ENCODE measurements at regions not wholly inside any gene's neighbourhood (a gene's known extent, or its start where the extent isn't known, plus 50 kb on each side); places are given as distances from the start of the nearest gene placed in this dataset.

DNA sequence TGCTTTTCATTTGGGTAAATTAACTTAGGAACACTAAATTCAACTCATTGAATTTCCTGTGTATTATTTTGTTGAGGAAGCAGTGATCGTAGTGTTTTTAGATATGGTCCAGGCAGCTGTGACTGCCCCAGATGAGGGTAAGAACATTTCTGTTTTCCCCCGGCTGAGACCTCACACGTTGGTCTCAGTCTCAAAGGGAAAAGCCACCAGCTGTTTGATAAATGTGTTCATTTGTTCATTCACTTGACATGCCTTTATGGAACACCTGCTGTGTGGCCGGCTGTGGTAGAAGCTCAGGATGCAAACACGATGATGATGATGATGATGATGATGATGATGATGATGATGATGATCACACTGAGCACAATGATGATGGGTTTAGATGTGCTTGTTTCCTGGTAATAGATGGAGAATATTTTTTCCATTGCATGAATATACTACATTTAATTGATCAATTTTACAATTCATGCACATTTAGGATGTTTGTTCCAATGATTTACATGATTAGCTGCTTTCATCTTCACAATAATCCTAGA is 125.6 kb upstream of the ZNF32 start:
- no peak overlapping the region for H3K27ac Mint-ChIP-seq
- H3K36me3 Mint-ChIP-seq (ENCODE audit: low read depth) = no peaks in the 10 kb centered on the region
- peaks cover 13% of the 10 kb centered on the region for H3K27me3 Mint-ChIP-seq
- H3K4me3 Mint-ChIP-seq = no peak overlapping the region
- H3K4me1 Mint-ChIP-seq (ENCODE audit: low read depth) = peaks cover 8% of the 10 kb centered on the region
- peaks cover 6% of the 10 kb centered on the region for H3K9me3 Mint-ChIP-seq
- no peak for DNase-seq

DNA sequence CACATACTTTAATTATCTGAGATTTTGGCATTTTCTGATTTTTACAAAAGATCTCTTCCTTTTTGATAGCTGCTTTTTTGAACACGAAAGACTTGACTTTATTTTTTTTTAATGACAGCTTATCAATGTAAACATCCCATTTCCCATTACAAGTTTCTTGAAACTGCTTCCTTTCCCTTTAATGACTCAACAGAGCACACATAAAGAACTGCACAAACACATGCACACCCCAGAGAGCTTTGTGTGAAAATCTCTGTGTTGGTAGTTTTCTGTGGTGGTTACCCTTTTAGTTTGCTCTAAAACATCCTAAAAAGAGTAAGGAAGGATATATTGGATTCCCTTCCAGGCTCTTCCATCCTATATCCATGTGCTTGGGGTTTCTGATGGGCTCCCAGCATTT is 125.1 kb upstream of the ZNF32 start:
- peaks cover 8% of the 10 kb centered on the region for H3K9me3 Mint-ChIP-seq
- DNase-seq = no peak
- no peak overlapping the region for H3K4me3 Mint-ChIP-seq
- no peaks in the 10 kb centered on the region for H3K36me3 Mint-ChIP-seq (ENCODE audit: low read depth)
- no peak overlapping the region for H3K27ac Mint-ChIP-seq
- H3K4me1 Mint-ChIP-seq (ENCODE audit: low read depth) = peaks cover 4% of the 10 kb centered on the region
- H3K27me3 Mint-ChIP-seq = peaks cover 13% of the 10 kb centered on the region

DNA sequence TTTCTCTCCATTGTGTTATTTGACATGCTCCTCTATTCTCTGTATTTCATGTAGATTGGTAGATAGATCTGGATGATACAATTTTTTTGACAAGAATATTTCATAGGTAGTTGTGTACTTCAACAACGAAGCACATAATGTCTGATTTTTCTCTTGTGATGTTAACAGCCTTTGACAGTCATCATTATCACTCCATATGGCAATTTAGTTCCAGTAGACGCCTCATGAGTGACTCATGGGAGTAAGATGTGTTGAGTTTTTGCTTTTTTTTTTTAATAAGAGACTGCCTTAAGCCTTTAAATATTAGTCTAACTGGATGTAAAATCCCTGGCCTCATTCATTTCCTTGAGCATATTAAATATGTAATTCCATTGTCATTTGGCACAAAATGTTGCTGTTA is 123.5 kb upstream of the ZNF32 start:
- H3K27me3 Mint-ChIP-seq = peaks cover 13% of the 10 kb centered on the region
- H3K4me3 Mint-ChIP-seq = no peak overlapping the region
- no peaks in the 10 kb centered on the region for H3K4me1 Mint-ChIP-seq (ENCODE audit: low read depth)
- peaks cover 20% of the 10 kb centered on the region for H3K9me3 Mint-ChIP-seq
- H3K36me3 Mint-ChIP-seq (ENCODE audit: low read depth) = no peaks in the 10 kb centered on the region
- DNase-seq = no peak
- H3K27ac Mint-ChIP-seq = no peak overlapping the region

DNA sequence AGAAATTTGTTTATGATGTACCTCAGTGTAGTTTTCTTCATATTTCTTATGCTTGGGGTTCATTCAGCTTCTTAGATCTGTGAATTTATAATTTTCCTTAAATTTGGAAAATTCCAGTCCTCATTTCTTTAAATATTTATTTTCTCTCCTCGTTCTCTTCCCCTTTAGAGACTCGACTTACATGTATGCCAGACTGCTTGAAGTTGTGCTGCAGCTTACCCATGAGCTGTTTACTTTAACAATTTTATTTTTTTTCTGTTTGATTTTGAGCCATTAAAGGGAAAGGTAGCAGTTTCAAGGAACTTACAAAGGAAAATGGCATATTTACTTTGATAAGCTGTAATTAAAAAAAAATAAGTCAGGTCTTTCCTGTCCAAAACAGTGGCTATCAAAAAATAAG is 123.0 kb upstream of the ZNF32 start:
- DNase-seq = no peak
- Mint-ChIP-seq H3K4me1 (ENCODE audit: low read depth) (no peaks in the 10 kb centered on the region), H3K27ac (no peak overlapping the region), H3K36me3 (ENCODE audit: low read depth) (no peaks in the 10 kb centered on the region), H3K9me3 (peaks cover 24% of the 10 kb centered on the region), H3K4me3 (no peak overlapping the region), H3K27me3 (peaks cover 13% of the 10 kb centered on the region)

DNA sequence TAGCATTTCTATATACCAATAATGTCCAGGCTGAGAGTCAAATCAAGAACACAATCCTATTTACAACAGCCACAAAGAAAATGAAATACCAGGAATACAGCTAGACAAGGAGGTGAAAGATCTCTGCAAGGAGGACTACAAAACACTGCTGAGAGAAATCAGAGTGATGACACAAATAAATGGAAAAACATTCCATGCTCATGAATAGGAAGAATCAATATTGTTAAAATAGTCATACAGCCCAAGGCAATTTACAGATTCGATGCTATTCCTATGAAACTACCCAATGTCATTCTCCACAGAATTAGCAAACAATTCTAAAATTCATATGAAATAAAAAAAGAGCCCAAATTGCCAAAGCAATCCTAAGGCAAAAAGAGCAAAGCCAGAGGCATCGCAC is 116.8 kb upstream of the ZNF32 start:
- H3K4me1 Mint-ChIP-seq (ENCODE audit: low read depth) = no peaks in the 10 kb centered on the region
- no peak for DNase-seq
- no peak overlapping the region for H3K27ac Mint-ChIP-seq
- H3K4me3 Mint-ChIP-seq = no peak overlapping the region
- peaks cover 18% of the 10 kb centered on the region for H3K9me3 Mint-ChIP-seq
- H3K27me3 Mint-ChIP-seq = no peaks in the 10 kb centered on the region
- no peaks in the 10 kb centered on the region for H3K36me3 Mint-ChIP-seq (ENCODE audit: low read depth)

DNA sequence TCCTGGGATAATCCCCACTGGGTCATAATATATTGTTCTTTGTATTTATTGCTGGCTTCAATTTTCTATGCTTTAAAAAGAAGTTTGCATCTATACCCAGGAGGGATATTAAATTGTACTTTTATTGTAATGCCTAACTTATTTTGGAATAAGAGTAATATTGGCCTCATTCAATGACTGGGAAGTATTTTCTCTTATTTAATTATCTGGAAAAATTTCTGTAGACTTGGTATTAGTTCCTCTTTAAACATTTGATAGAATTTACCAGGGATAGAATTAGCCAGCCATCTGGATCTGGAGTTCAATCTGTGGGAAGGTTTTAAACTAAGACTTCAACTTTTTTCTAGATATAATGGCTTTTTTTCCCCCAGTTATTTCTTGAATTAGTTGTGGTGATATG is 115.2 kb upstream of the ZNF32 start:
- Mint-ChIP-seq H3K36me3 (ENCODE audit: low read depth) (no peaks in the 10 kb centered on the region), H3K4me1 (ENCODE audit: low read depth) (no peaks in the 10 kb centered on the region), H3K9me3 (peaks cover 17% of the 10 kb centered on the region), H3K4me3 (no peak overlapping the region), H3K27me3 (no peaks in the 10 kb centered on the region), H3K27ac (no peak overlapping the region)
- no peak for DNase-seq

DNA sequence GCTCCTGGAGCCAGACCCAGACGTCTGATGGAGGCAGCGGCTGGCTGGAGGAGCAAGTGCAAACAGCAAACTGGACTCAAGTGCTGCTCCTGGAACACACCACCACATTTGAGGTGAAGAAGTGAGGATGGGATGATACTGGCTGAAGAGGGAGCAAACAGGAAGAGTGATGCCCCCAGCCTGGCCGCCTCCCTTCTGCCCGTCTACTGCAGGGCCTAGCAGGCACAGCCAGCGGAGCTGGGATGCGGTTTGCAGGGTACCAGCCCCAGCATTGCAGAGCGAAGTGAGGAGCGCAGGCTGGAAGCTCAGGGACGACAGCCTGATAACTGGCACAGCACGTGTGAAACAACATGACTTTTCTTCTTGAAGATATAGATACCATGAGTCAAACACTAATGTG is 111.8 kb upstream of the ZNF32 start:
- Mint-ChIP-seq H3K9me3 (no peaks in the 10 kb centered on the region), H3K27me3 (no peaks in the 10 kb centered on the region), H3K36me3 (ENCODE audit: low read depth) (no peaks in the 10 kb centered on the region), H3K4me3 (no peak overlapping the region), H3K27ac (no peak overlapping the region), H3K4me1 (ENCODE audit: low read depth) (no peaks in the 10 kb centered on the region)
- no peak for DNase-seq

DNA sequence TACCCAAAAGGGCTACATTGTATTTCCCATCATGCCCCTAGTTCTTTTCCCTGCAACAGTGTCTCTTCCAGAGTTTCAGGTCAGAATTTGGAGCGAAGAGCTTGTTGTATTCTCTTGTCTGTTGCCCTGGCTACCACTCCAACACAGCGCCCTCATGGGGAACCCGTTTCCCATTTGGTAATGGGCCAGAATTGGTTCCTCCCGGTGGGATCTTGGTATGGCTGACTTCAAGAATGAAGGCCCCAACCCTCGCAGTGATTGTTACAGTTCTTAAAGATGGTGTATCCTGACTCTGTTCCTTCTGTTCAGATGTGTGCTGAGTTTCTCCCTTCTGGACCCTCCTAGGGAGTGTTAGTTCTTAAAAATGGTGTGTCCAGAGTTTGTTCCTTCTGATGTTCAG is 110.5 kb upstream of the ZNF32 start:
- Mint-ChIP-seq H3K36me3 (ENCODE audit: low read depth) (no peaks in the 10 kb centered on the region), H3K4me1 (ENCODE audit: low read depth) (no peaks in the 10 kb centered on the region), H3K9me3 (no peaks in the 10 kb centered on the region), H3K27me3 (no peaks in the 10 kb centered on the region), H3K27ac (no peak overlapping the region), H3K4me3 (no peak overlapping the region)
- no peak for DNase-seq

DNA sequence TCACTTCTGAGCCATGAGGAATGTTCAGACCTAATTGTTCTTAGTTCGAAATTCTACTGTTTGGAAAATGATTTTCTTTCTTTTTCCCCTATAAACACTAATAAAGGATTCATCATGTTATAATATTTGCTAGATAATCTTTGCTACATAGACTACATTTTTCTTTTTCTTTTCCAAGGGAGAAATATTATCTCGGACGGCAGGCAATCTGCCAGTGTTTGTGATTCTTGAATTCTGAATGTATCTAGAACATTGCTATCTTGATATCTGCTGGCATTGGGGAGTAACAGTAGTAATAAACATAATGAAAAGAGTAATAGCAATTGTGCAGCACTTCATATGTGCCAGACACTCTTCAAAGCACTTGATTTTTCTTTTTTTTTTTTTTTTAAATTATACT is 107.7 kb upstream of the ZNF32 start:
- no peak for DNase-seq
- Mint-ChIP-seq H3K9me3 (no peaks in the 10 kb centered on the region), H3K36me3 (ENCODE audit: low read depth) (no peaks in the 10 kb centered on the region), H3K27ac (no peak overlapping the region), H3K4me3 (no peak overlapping the region), H3K4me1 (ENCODE audit: low read depth) (no peaks in the 10 kb centered on the region), H3K27me3 (no peaks in the 10 kb centered on the region)

DNA sequence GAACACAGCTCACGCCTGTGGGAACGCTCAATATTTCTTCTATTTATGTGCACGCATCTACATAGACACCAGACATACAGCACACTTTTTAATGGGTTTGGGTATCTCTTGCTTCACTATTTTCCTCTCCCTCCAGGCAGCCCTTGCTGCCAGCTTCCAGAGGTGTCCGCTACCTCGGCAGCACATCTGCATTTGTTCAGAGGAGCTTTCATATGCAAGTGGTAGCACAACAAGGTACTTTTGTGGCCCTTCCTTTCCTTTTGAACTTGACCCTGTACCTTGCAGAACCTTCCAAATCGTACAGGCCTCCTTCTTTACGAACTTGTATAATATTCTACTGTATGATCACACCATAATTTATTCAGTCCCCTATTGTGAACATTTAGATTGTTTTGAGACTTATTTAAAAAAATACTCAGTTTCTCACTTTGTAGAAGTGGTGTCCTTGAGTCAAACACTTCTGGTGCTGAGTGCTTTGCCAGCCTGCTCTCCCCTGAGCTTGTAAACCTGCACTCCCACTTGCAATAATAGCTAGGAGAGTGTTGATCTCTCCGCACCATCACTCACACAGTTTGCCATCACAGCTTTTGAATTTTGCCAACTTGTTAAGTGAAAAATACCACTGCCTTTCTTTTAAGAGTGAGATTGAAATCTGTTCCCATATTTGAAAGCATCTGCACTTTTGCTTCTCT is 106.0 kb upstream of the ZNF32 start:
- no peaks in the 10 kb centered on the region for H3K9me3 Mint-ChIP-seq
- H3K27me3 Mint-ChIP-seq = no peaks in the 10 kb centered on the region

DNA sequence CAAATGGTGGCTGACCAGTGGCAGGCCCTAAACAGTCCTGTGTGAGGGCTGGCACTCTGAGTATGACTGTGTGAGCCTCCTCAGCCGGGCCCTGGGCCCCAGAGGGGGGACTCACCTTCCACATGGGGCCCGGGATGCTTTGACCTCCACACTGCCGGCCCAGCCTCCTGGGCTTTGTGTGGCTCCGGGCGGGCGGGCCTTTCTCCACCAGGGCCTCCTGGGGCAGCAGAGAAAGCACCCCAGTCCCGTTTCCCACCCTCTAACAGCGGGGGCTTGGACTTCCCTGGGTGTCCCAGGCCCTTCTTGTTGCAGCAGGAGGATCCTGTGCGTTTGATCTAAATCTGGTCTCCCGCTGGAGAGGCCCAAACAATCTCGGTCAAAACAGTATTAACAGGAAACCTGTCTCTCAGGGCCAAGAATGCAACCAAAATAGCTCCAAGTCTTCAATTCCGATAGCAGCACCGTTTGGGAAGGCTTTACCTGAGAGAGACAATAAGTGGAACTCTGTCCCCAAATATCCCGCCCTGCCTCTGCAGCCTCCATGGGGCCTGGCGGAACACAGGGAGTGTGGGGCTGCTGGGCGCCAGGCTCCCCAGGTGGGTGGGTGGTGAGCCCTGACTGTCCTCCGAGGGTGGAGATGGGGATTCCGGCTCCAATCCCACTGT is 104.8 kb upstream of the ZNF32 start:
- Mint-ChIP-seq H3K4me1 (ENCODE audit: low read depth) (no peaks in the 10 kb centered on the region), H3K27me3 (no peaks in the 10 kb centered on the region), H3K4me3 (no peak overlapping the region), H3K36me3 (ENCODE audit: low read depth) (no peaks in the 10 kb centered on the region), H3K27ac (no peak overlapping the region), H3K9me3 (no peaks in the 10 kb centered on the region)
- DNase-seq = no peak

More for the DNA sequence above, 106.0 kb upstream of the ZNF32 start:
- Mint-ChIP-seq H3K4me1 (ENCODE audit: low read depth) (no peaks in the 10 kb centered on the region), H3K27ac (no peak overlapping the region), H3K4me3 (no peak overlapping the region), H3K36me3 (ENCODE audit: low read depth) (no peaks in the 10 kb centered on the region)
- no peak for DNase-seq

DNA sequence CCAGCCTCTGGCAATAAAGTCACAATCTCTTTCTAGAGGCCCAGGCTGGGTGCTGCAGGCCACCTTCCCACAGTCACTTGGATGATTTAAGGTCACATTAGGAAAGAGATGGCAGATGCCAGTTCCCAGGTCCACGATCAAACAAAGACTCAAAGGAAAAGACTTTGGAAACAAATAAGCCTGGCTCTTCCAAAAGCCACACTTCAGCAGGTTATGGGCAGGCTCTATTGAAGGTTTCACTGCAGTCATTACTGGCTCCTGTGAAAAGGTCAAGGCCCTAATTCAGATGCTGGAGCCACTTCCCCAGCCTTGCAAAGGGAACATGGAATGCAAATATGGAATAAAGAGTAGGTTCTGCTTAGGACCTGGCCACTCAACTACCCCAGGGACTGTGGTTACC is 104.0 kb upstream of the ZNF32 start:
- DNase-seq = no peak
- no peaks in the 10 kb centered on the region for H3K27me3 Mint-ChIP-seq
- H3K4me1 Mint-ChIP-seq (ENCODE audit: low read depth) = no peaks in the 10 kb centered on the region
- no peaks in the 10 kb centered on the region for H3K9me3 Mint-ChIP-seq
- H3K36me3 Mint-ChIP-seq (ENCODE audit: low read depth) = no peaks in the 10 kb centered on the region
- no peak overlapping the region for H3K27ac Mint-ChIP-seq
- H3K4me3 Mint-ChIP-seq = no peak overlapping the region

DNA sequence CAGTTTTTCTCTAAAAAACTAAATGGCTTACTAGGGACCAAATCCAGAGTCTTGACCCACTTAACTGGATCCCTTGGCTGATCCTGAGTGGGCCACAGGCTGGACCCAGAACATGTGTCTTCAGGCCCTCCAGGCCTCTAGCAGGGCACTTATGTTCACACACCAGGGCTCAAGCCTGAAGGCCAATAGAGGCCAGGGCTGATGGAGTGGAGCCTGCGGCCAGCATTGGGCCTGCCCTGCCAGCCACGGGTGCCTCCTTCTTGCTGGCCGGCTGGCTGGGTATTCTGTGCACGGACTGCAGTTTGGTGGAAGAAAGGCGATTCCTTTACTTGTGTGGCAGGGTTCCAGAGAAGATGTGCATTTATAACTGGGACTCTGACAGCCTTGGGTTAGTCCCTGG is 103.0 kb upstream of the ZNF32 start:
- H3K27ac Mint-ChIP-seq = no peak overlapping the region
- H3K36me3 Mint-ChIP-seq (ENCODE audit: low read depth) = no peaks in the 10 kb centered on the region
- no peaks in the 10 kb centered on the region for H3K27me3 Mint-ChIP-seq
- no peaks in the 10 kb centered on the region for H3K9me3 Mint-ChIP-seq
- H3K4me1 Mint-ChIP-seq (ENCODE audit: low read depth) = no peaks in the 10 kb centered on the region
- H3K4me3 Mint-ChIP-seq = no peak overlapping the region
- no peak for DNase-seq

DNA sequence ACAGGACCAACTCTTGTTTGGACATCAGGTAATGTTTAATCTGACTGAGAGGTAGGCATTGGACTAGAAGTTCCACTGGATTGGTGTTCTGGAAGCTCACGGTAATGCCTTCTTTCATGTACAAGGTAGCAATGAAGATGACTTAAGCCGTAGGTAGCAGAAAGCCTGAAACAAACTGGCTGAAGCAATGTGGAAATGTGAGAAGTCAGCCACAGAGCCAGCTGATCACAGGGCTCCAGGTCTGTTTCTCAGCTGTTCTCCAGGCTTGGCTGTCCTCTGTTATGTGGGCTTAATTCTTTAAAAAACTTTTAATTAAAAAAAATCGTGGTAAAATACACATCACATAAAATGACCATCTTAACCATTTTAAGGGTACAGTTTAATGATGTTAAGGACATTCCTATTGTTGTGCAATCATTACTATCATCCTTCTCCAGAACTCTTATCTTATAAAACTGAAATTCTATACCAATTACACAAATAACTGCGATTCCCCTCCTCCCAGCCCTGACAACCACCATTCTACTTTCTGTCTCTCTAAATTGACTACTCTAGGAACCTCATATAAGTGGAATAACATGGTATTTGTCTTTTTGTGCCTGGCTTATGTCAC is 101.4 kb upstream of the ZNF32 start:
- H3K4me3 Mint-ChIP-seq = no peak overlapping the region
- no peak for DNase-seq
- no peaks in the 10 kb centered on the region for H3K4me1 Mint-ChIP-seq (ENCODE audit: low read depth)
- H3K27me3 Mint-ChIP-seq = no peaks in the 10 kb centered on the region
- no peaks in the 10 kb centered on the region for H3K9me3 Mint-ChIP-seq
- H3K36me3 Mint-ChIP-seq (ENCODE audit: low read depth) = no peaks in the 10 kb centered on the region
- no peak overlapping the region for H3K27ac Mint-ChIP-seq

DNA sequence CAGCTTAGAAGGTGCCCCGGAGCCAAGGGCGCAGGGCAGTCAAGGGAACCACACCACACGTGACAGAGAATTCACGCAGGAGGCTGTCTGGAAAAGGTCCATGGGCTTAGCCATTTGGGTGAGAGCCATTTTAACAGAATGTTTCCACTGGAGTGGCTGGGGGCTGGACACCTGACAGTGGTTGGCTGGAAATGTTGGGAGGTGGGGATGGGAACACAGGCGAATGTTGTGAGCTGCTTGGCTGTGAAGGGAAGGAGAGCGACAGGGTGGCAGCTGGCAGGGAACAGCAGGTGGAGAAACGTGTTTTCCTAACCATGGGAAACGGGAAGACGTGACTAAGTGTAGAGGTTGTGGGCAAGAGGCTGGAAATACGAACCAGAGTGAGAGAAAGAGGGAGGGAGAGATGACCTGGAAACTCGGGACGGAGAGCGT is 100.5 kb upstream of the ZNF32 start:
- Mint-ChIP-seq H3K4me3 (no peak overlapping the region), H3K36me3 (ENCODE audit: low read depth) (no peaks in the 10 kb centered on the region), H3K27ac (no peak overlapping the region), H3K4me1 (ENCODE audit: low read depth) (no peaks in the 10 kb centered on the region), H3K9me3 (no peaks in the 10 kb centered on the region), H3K27me3 (no peaks in the 10 kb centered on the region)
- no peak for DNase-seq
